ENCODE measurements at regions not wholly inside any gene's neighbourhood (a gene's known extent, or its start where the extent isn't known, plus 50 kb on each side); places are given as distances from the start of the nearest gene placed in this dataset.

GRCh38 chr7:34530259-34530658, 127.8 kb upstream of the NPSR1 start:
- H3K9me3 ChIP-seq (ENCODE audit: insufficient read depth, low read length) = 0 out of 2 replicates have a peak, but pooled peaks cover 4% of the 10 kb centered on the region
- H3K4me3 ChIP-seq (ENCODE audit: insufficient read length, low read depth) = no peak overlapping the region
- no peak for DNase-seq (ENCODE audit: low read depth, low spot score)
- no peak for TF ChIP-seq YY1 (IDR thresholded peaks at IDR 0.05; ENCODE audit: insufficient read depth, insufficient read length)
- no peak for TF ChIP-seq SUZ12 (IDR thresholded peaks at IDR 0.05; ENCODE audit: extremely low read depth, insufficient read depth, insufficient read length)
- no peak for TF ChIP-seq ZNF274 (IDR thresholded peaks at IDR 0.05; ENCODE audit: low read depth, low read length)
- H3K4me1 ChIP-seq (ENCODE audit: insufficient read depth, insufficient read length) = no peaks in the 10 kb centered on the region
- no peaks in the 10 kb centered on the region for H3K36me3 ChIP-seq (ENCODE audit: insufficient read depth, insufficient read length, low read length)
- no peak overlapping the region for H3K9ac ChIP-seq (ENCODE audit: insufficient read length, low read depth)
- H3K27me3 ChIP-seq (ENCODE audit: insufficient read depth, insufficient read length) = no peaks in the 10 kb centered on the region

GRCh38 chr7:34539003-34539402, 119.0 kb upstream of the NPSR1 start:
- H3K4me1 ChIP-seq (ENCODE audit: insufficient read depth, insufficient read length) = no peaks in the 10 kb centered on the region
- no peak overlapping the region for H3K9ac ChIP-seq (ENCODE audit: insufficient read length, low read depth)
- DNase-seq (ENCODE audit: low read depth, low spot score) = no peak
- H3K4me3 ChIP-seq (ENCODE audit: insufficient read length, low read depth) = no peak overlapping the region
- TF ChIP-seq SUZ12 (IDR thresholded peaks at IDR 0.05; ENCODE audit: extremely low read depth, insufficient read depth, insufficient read length) (no peak), ZNF274 (IDR thresholded peaks at IDR 0.05; ENCODE audit: low read depth, low read length) (no peak), YY1 (IDR thresholded peaks at IDR 0.05; ENCODE audit: insufficient read depth, insufficient read length) (no peak)
- H3K27me3 ChIP-seq (ENCODE audit: insufficient read depth, insufficient read length) = no peaks in the 10 kb centered on the region
- peaks cover 9% of the 10 kb centered on the region for H3K9me3 ChIP-seq (ENCODE audit: insufficient read depth, low read length)
- H3K36me3 ChIP-seq (ENCODE audit: insufficient read depth, insufficient read length, low read length) = no peaks in the 10 kb centered on the region

- no peaks in the 10 kb centered on the region for H3K27me3 ChIP-seq (ENCODE audit: insufficient read depth, insufficient read length)
- peaks cover 2% of the 10 kb centered on the region for H3K9me3 ChIP-seq (ENCODE audit: insufficient read depth, low read length)
- H3K4me3 ChIP-seq (ENCODE audit: insufficient read length, low read depth) = no peak overlapping the region
- H3K4me1 ChIP-seq (ENCODE audit: insufficient read depth, insufficient read length) = no peaks in the 10 kb centered on the region
- no peak overlapping the region for H3K9ac ChIP-seq (ENCODE audit: insufficient read length, low read depth)
- no peak for DNase-seq (ENCODE audit: low read depth, low spot score)
- TF ChIP-seq ZNF274 (IDR thresholded peaks at IDR 0.05; ENCODE audit: low read depth, low read length) (no peak), SUZ12 (IDR thresholded peaks at IDR 0.05; ENCODE audit: extremely low read depth, insufficient read depth, insufficient read length) (no peak), YY1 (IDR thresholded peaks at IDR 0.05; ENCODE audit: insufficient read depth, insufficient read length) (no peak)
- H3K36me3 ChIP-seq (ENCODE audit: insufficient read depth, insufficient read length, low read length) = no peaks in the 10 kb centered on the region
These were observed 113.4 kb upstream of the NPSR1 start for GRCh38 chr7:34544621-34545020.

DNA sequence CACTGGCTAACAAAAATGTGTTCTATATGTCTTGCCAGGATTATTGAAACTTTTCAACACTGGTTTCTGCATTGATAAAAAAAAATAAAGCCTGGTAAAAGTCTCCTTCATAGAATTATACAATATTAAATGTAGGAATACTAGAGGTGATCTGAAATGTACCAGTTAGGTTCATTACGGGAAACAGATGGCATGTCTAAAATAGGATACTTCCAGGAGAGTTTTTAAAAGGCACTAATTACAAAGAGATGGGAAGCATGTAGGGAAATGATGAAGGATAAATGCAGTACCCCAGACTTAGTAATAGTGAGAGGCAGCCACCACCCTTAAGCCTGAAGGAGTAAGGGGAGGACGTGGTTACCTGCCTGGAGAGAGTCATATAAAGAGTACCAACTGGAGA, 107.0 kb upstream of the NPSR1 start:
- Histone ChIP-seq H3K9ac (ENCODE audit: insufficient read length, low read depth) (no peak overlapping the region), H3K9me3 (ENCODE audit: insufficient read depth, low read length) (peaks cover 8% of the 10 kb centered on the region; the same call in 1 of the 2 replicates), H3K36me3 (ENCODE audit: insufficient read depth, insufficient read length, low read length) (no peaks in the 10 kb centered on the region), H3K4me3 (ENCODE audit: insufficient read length, low read depth) (no peak overlapping the region), H3K4me1 (ENCODE audit: insufficient read depth, insufficient read length) (no peaks in the 10 kb centered on the region), H3K27me3 (ENCODE audit: insufficient read depth, insufficient read length) (no peaks in the 10 kb centered on the region)
- DNase-seq (ENCODE audit: low read depth, low spot score) = no peak
- TF ChIP-seq YY1 (IDR thresholded peaks at IDR 0.05; ENCODE audit: insufficient read depth, insufficient read length) (no peak), SUZ12 (IDR thresholded peaks at IDR 0.05; ENCODE audit: extremely low read depth, insufficient read depth, insufficient read length) (no peak), ZNF274 (IDR thresholded peaks at IDR 0.05; ENCODE audit: low read depth, low read length) (no peak)

DNA sequence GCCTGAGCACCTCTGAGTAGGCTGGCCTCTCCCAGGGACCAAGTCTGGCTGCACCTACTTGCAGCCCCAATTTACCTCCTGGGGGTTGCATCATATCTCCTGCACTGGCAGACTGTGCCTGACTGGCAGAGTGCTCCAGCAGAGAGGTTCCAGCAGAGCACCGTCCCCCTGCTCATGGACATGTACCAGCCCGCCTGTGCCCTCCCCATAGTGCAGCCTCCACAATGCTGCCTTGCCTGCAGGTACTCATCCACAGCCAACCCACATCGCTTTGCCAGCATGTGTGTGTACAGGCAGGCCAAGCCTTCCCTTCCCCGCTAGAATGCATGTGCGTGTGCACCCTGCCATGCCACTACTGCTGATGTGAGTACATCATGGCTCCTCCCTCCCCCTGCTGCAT, 105.5 kb upstream of the NPSR1 start:
- Histone ChIP-seq H3K4me1 (ENCODE audit: insufficient read depth, insufficient read length) (no peaks in the 10 kb centered on the region), H3K36me3 (ENCODE audit: insufficient read depth, insufficient read length, low read length) (no peaks in the 10 kb centered on the region), H3K27me3 (ENCODE audit: insufficient read depth, insufficient read length) (no peaks in the 10 kb centered on the region), H3K4me3 (ENCODE audit: insufficient read length, low read depth) (no peak overlapping the region), H3K9me3 (ENCODE audit: insufficient read depth, low read length) (peaks cover 8% of the 10 kb centered on the region; the same call in 1 of the 2 replicates), H3K9ac (ENCODE audit: insufficient read length, low read depth) (no peak overlapping the region)
- no peak for DNase-seq (ENCODE audit: low read depth, low spot score)
- TF ChIP-seq YY1 (IDR thresholded peaks at IDR 0.05; ENCODE audit: insufficient read depth, insufficient read length) = no peak
- no peak for TF ChIP-seq ZNF274 (IDR thresholded peaks at IDR 0.05; ENCODE audit: low read depth, low read length)
- TF ChIP-seq SUZ12 (IDR thresholded peaks at IDR 0.05; ENCODE audit: extremely low read depth, insufficient read depth, insufficient read length) = no peak

DNA sequence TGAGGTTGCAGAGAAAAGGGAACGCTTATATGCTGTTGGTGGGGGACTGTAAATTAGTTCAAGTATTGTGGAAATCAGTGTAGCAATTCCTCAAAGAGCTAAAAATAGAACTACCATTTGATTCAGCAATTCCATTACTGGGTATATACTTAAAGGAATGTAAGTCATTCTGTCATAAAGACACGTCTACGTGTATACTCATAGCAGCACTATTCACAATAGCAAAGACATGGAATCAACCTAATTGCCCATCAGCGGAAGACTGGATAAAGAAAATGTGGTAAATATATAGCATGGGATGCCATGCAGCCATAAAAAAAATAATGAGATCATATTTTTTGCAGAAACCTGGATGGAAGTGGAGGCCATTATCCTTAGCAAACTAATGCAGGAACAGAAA, 100.0 kb upstream of the NPSR1 start:
- Histone ChIP-seq H3K27me3 (ENCODE audit: insufficient read depth, insufficient read length) (no peaks in the 10 kb centered on the region), H3K4me3 (ENCODE audit: insufficient read length, low read depth) (no peak overlapping the region), H3K36me3 (ENCODE audit: insufficient read depth, insufficient read length, low read length) (no peaks in the 10 kb centered on the region), H3K4me1 (ENCODE audit: insufficient read depth, insufficient read length) (no peaks in the 10 kb centered on the region), H3K9me3 (ENCODE audit: insufficient read depth, low read length) (peaks cover 16% of the 10 kb centered on the region; the same call in 1 of the 2 replicates), H3K9ac (ENCODE audit: insufficient read length, low read depth) (no peak overlapping the region)
- TF ChIP-seq ZNF274 (IDR thresholded peaks at IDR 0.05; ENCODE audit: low read depth, low read length) (no peak), SUZ12 (IDR thresholded peaks at IDR 0.05; ENCODE audit: extremely low read depth, insufficient read depth, insufficient read length) (no peak), YY1 (IDR thresholded peaks at IDR 0.05; ENCODE audit: insufficient read depth, insufficient read length) (no peak)
- no peak for DNase-seq (ENCODE audit: low read depth, low spot score)

DNA sequence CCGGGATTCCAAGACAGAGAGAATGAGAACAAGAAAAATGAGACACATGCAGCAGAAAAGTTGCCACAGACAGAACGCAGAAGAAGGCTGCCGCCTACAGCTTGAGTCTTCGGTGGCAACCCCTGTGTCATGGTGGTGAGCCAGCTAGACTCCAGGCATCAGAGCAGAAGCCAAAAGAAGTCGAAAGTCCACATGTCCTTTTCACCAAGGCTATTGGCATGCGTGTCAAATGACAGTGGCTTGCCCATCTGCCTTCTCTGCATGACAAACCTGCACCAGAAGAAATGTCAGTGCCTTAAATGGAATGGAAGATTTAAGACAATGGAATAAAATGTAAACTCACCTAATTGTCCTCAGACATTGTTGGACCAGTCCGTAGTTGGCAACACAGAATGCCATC, 93.9 kb upstream of the NPSR1 start:
- H3K36me3 ChIP-seq (ENCODE audit: insufficient read depth, insufficient read length, low read length) = no peaks in the 10 kb centered on the region
- H3K9me3 ChIP-seq (ENCODE audit: insufficient read depth, low read length) = 0 out of 2 replicates have a peak, but pooled peaks cover 11% of the 10 kb centered on the region
- no peak for DNase-seq (ENCODE audit: low read depth, low spot score)
- no peaks in the 10 kb centered on the region for H3K4me1 ChIP-seq (ENCODE audit: insufficient read depth, insufficient read length)
- H3K9ac ChIP-seq (ENCODE audit: insufficient read length, low read depth) = no peak overlapping the region
- no peak overlapping the region for H3K4me3 ChIP-seq (ENCODE audit: insufficient read length, low read depth)
- H3K27me3 ChIP-seq (ENCODE audit: insufficient read depth, insufficient read length) = no peaks in the 10 kb centered on the region
- no peak for TF ChIP-seq ZNF274 (IDR thresholded peaks at IDR 0.05; ENCODE audit: low read depth, low read length)
- no peak for TF ChIP-seq YY1 (IDR thresholded peaks at IDR 0.05; ENCODE audit: insufficient read depth, insufficient read length)
- TF ChIP-seq SUZ12 (IDR thresholded peaks at IDR 0.05; ENCODE audit: extremely low read depth, insufficient read depth, insufficient read length) = no peak
